ENCODE measurements at regions not wholly inside any gene's neighbourhood (a gene's known extent, or its start where the extent isn't known, plus 50 kb on each side); places are given as distances from the start of the nearest gene placed in this dataset.

GRCh38 chr4:128528793-128529553 is 241.4 kb upstream of the PGRMC2 start:
- DNase-seq (ENCODE audit: low read depth in 2 of 2): no peak

- no peak for DNase-seq (ENCODE audit: low read depth in 2 of 2)
Observed at GRCh38 chr4:128527946-128528576, 240.4 kb upstream of the PGRMC2 start.

- no peak for DNase-seq (ENCODE audit: low read depth in 2 of 2)
Observed at GRCh38 chr4:128527351-128527750, 239.7 kb upstream of the PGRMC2 start.

GRCh38 chr4:128525992-128526630 is 238.5 kb upstream of the PGRMC2 start:
- DNase-seq (ENCODE audit: low read depth in 2 of 2): no peak

GRCh38 chr4:128525387-128525786 is 237.8 kb upstream of the PGRMC2 start:
- no peak for DNase-seq (ENCODE audit: low read depth in 2 of 2)

- DNase-seq (ENCODE audit: low read depth in 2 of 2): no peak
Observed at GRCh38 chr4:128524311-128524710, 236.7 kb upstream of the PGRMC2 start.

GRCh38 chr4:128521648-128522111 is 234.1 kb upstream of the PGRMC2 start:
- no peak for DNase-seq (ENCODE audit: low read depth in 2 of 2)

GRCh38 chr4:128521156-128521555 is 233.5 kb upstream of the PGRMC2 start:
- no peak for DNase-seq (ENCODE audit: low read depth in 2 of 2)

- DNase-seq (ENCODE audit: low read depth in 2 of 2): no peak
Observed at GRCh38 chr4:128519163-128519830, 231.7 kb upstream of the PGRMC2 start.

- no peak for DNase-seq (ENCODE audit: low read depth in 2 of 2)
Observed at GRCh38 chr4:128517739-128518510, 230.3 kb upstream of the PGRMC2 start.

GRCh38 chr4:128517096-128517738 is 229.6 kb upstream of the PGRMC2 start:
- DNase-seq (ENCODE audit: low read depth in 2 of 2): no peak

- DNase-seq (ENCODE audit: low read depth in 2 of 2): no peak
Observed at GRCh38 chr4:128516301-128516969, 228.8 kb upstream of the PGRMC2 start.

- DNase-seq (ENCODE audit: low read depth in 2 of 2): no peak
Observed at GRCh38 chr4:128513664-128514484, 226.3 kb upstream of the PGRMC2 start.

- no peak for DNase-seq (ENCODE audit: low read depth in 2 of 2)
Observed at GRCh38 chr4:128512767-128513322, 225.2 kb upstream of the PGRMC2 start.

GRCh38 chr4:128512161-128512560 is 224.5 kb upstream of the PGRMC2 start:
- DNase-seq (ENCODE audit: low read depth in 2 of 2): no peak

GRCh38 chr4:128510850-128511249 is 223.2 kb upstream of the PGRMC2 start:
- no peak for DNase-seq (ENCODE audit: low read depth in 2 of 2)

GRCh38 chr4:128502818-128503527 is 215.4 kb upstream of the PGRMC2 start:
- DNase-seq (ENCODE audit: low read depth in 2 of 2): no peak

GRCh38 chr4:128501239-128501638 is 213.6 kb upstream of the PGRMC2 start:
- DNase-seq (ENCODE audit: low read depth in 2 of 2): no peak
